H9 (cell line): ENCODE measurements at regions not wholly inside any gene's neighbourhood (a gene's known extent, or its start where the extent isn't known, plus 50 kb on each side); places are given as distances from the start of the nearest gene placed in this dataset.

Experiments
- DNase-seq: peaks from one replicate; pipeline ENCODE4 v3.0.0-alpha.2; 2017
- H2AFZ ChIP-seq: one replicate; pipeline ENCODE4 v1.6.1; 2013; ENCODE audit warnings: mild to moderate bottlenecking, low read length, control low read depth, moderate library complexity
- H2AK5ac ChIP-seq: 2 replicates; pipeline ENCODE4 v1.6.1; 2013; ENCODE audit warnings: low read length, control low read depth, mixed read lengths; ENCODE audit not compliant: insufficient read length
- H2BK120ac ChIP-seq: one replicate; pipeline ENCODE4 v1.6.1; 2013; ENCODE audit warnings: low read depth, mild to moderate bottlenecking, low read length, control low read depth, inconsistent platforms; ENCODE audit not compliant: poor library complexity, severe bottlenecking
- H2BK12ac ChIP-seq: 2 replicates; pipeline ENCODE4 v1.6.1; 2013; ENCODE audit warnings: low read length, control low read depth, mixed read lengths, low read depth; ENCODE audit not compliant: insufficient read length
- H2BK15ac ChIP-seq: 2 replicates; pipeline ENCODE4 v1.6.1; 2013; ENCODE audit warnings: low read depth, low read length, control low read depth
- H2BK20ac ChIP-seq: one replicate; pipeline ENCODE4 v1.6.1; 2013; ENCODE audit warnings: low read depth, mild to moderate bottlenecking, low read length, control low read depth, inconsistent platforms; ENCODE audit not compliant: poor library complexity, severe bottlenecking
- H2BK5ac ChIP-seq: 2 replicates; pipeline ENCODE4 v1.6.1; 2013; ENCODE audit warnings: low read length, control low read depth, mixed read lengths; ENCODE audit not compliant: insufficient read length
- H3K14ac ChIP-seq: 2 replicates; pipeline ENCODE4 v1.6.1; 2013; ENCODE audit warnings: low read length, control low read depth; ENCODE audit not compliant: insufficient read depth
- H3K18ac ChIP-seq: 2 replicates; pipeline ENCODE4 v1.6.1; 2013; ENCODE audit warnings: low read depth, mild to moderate bottlenecking, mixed read lengths, low read length, control low read depth; ENCODE audit not compliant: insufficient read length
- H3K23ac ChIP-seq: 2 replicates; pipeline ENCODE4 v1.6.1; 2013; ENCODE audit warnings: low read length, control low read depth, mixed read lengths, low read depth; ENCODE audit not compliant: insufficient read length
- H3K23me2 ChIP-seq: 2 replicates; pipeline ENCODE4 v1.6.1; 2013; ENCODE audit warnings: low read depth, mild to moderate bottlenecking, mixed read lengths, low read length, control low read depth; ENCODE audit not compliant: insufficient read length, poor library complexity, severe bottlenecking
- H3K27ac ChIP-seq: 2 replicates; pipeline ENCODE4 v1.5.1; 2013; ENCODE audit warnings: low read length, control low read depth, mixed read lengths, low read depth; ENCODE audit not compliant: insufficient read length
- H3K27me3 ChIP-seq: 2 replicates; pipeline ENCODE4 v1.6.1; 2013; ENCODE audit warnings: low read length, control low read depth, inconsistent platforms; ENCODE audit not compliant: insufficient read depth
- H3K4ac ChIP-seq: 2 replicates; pipeline ENCODE4 v1.6.1; 2013; ENCODE audit warnings: low read depth, mild to moderate bottlenecking, control low read depth, inconsistent platforms, low read length, moderate library complexity
- H3K4me1 ChIP-seq: 2 replicates; pipeline ENCODE4 v1.6.1; 2013; ENCODE audit warnings: low read length, control low read depth, inconsistent platforms; ENCODE audit not compliant: insufficient read depth
- H3K4me2 ChIP-seq: 2 replicates; pipeline ENCODE4 v1.6.1; 2013; ENCODE audit warnings: low read length, control low read depth, mixed read lengths; ENCODE audit not compliant: insufficient read length, insufficient read depth
- H3K56ac ChIP-seq: 2 replicates; pipeline ENCODE4 v1.6.1; 2013; ENCODE audit warnings: low read depth, mild to moderate bottlenecking, mixed read lengths, low read length, control low read depth; ENCODE audit not compliant: insufficient read length
- H3K79me1 ChIP-seq: 2 replicates; pipeline ENCODE4 v1.6.1; 2013; ENCODE audit warnings: low read depth, mild to moderate bottlenecking, moderate library complexity, low read length, control low read depth, inconsistent platforms; ENCODE audit not compliant: insufficient read depth, poor library complexity, severe bottlenecking
- H3K79me2 ChIP-seq: 2 replicates; pipeline ENCODE4 v1.6.1; 2013; ENCODE audit warnings: low read length, control low read depth, inconsistent platforms; ENCODE audit not compliant: insufficient read depth
- H3K9ac ChIP-seq: 2 replicates; pipeline ENCODE4 v1.6.1; 2013; ENCODE audit warnings: low read length, control low read depth, mixed read lengths; ENCODE audit not compliant: insufficient read length; ENCODE audit errors: extremely low read depth
- H3K9me3 ChIP-seq: one replicate; pipeline ENCODE4 v1.6.1; 2013; ENCODE audit warnings: low read depth, low read length, inconsistent platforms; ENCODE audit not compliant: control insufficient read depth
- H3T11ph ChIP-seq: one replicate; pipeline ENCODE4 v1.6.1; 2013; ENCODE audit warnings: mild to moderate bottlenecking, low read length, control low read depth, inconsistent platforms
- H4K20me1 ChIP-seq: one replicate; pipeline ENCODE4 v1.6.1; 2013; ENCODE audit not compliant: control insufficient read depth, insufficient read length, insufficient read depth
- H4K5ac ChIP-seq: 2 replicates; pipeline ENCODE4 v1.6.1; 2013; ENCODE audit warnings: low read depth, mild to moderate bottlenecking, mixed read lengths, low read length, control low read depth; ENCODE audit not compliant: insufficient read length
- H4K8ac ChIP-seq: replicated peaks from 2 replicates; pipeline ENCODE4 v1.6.1; 2013; ENCODE audit warnings: low read length, control low read depth, mixed read lengths, low read depth; ENCODE audit not compliant: insufficient read length
- H4K91ac ChIP-seq: 2 replicates; pipeline ENCODE4 v1.6.1; 2013; ENCODE audit warnings: low read depth, mild to moderate bottlenecking, moderate library complexity, mixed read lengths, low read length, control low read depth; ENCODE audit not compliant: insufficient read length
- H3K27ac Mint-ChIP-seq, 3 experiments: 2 replicates in 2 of 3; 3 replicates in 1 of 3; pipeline ENCODE4 v1.8.0; 2020 to 2021; ENCODE audit warnings: mixed read lengths in 3 of 3, mild to moderate bottlenecking in 1 of 3, moderate library complexity in 1 of 3
- H3K27me3 Mint-ChIP-seq: 2 replicates; pipeline ENCODE4 v1.8.0; 2021; ENCODE audit warnings: low read depth, mild to moderate bottlenecking, moderate library complexity, mixed read lengths
- H3K36me3 Mint-ChIP-seq, 3 experiments: 2 replicates in 2 of 3; 3 replicates in 1 of 3; pipeline ENCODE4 v1.8.0; 2020 to 2021; ENCODE audit warnings: low read depth in 3 of 3, mixed read lengths in 3 of 3; ENCODE audit not compliant: insufficient read depth in 1 of 3
- H3K4me1 Mint-ChIP-seq, 2 experiments: 2 replicates each; pipeline ENCODE4 v1.8.0; 2020; ENCODE audit warnings: mixed read lengths in 2 of 2
- H3K4me3 Mint-ChIP-seq, 2 experiments: 2 replicates in 1 of 2; 3 replicates in 1 of 2; pipeline ENCODE4 v1.8.0; 2020 to 2021; ENCODE audit warnings: mild to moderate bottlenecking in 2 of 2, mixed read lengths in 2 of 2, moderate library complexity in 1 of 2
- H3K9me3 Mint-ChIP-seq, 2 experiments: 2 replicates in 1 of 2; 3 replicates in 1 of 2; pipeline ENCODE4 v1.8.0; 2020; ENCODE audit warnings: mild to moderate bottlenecking in 2 of 2, mixed read lengths in 2 of 2, moderate library complexity in 1 of 2
- CTCF ChIP-seq: fragments of 200-600 bp; sonication (generic); conservative IDR thresholded peaks from 3 replicates; pipeline ENCODE4 v1.8.0; 2021; ENCODE audit warnings: antibody characterized with exemption, mild to moderate bottlenecking
- WGBS: extraction: QIAGEN DNeasy Blood & Tissue Kit; methylation state at CpG from one replicate; pipeline ENCODE4 v1.1.7; 2013; ENCODE audit warnings: missing lambda C conversion rate, low lambda C conversion rate, mixed read lengths; ENCODE audit not compliant: insufficient read length; ENCODE audit errors: extremely low coverage; 5-methylcytosine and 5-hydroxymethylcytosine counted together

- Histone ChIP-seq H2BK12ac (no peak overlapping the region), H3K27ac (no peak overlapping the region), H2BK15ac (no peak overlapping the region), H3K9ac (no peak overlapping the region), H3K79me2 (no peaks in the 10 kb centered on the region), H2BK20ac (no peak overlapping the region), H2BK5ac (no peak overlapping the region), H4K20me1 (no peaks in the 10 kb centered on the region), H3K79me1 (no peaks in the 10 kb centered on the region), H3K18ac (no peak overlapping the region), H3K14ac (no peak overlapping the region), H3K4me1 (no peaks in the 10 kb centered on the region), H3K56ac (no peak overlapping the region), H3K4me2 (no peak overlapping the region), H2AFZ (no peak overlapping the region), H3K9me3 (no peaks in the 10 kb centered on the region), H3K23me2 (no peaks in the 10 kb centered on the region), H3T11ph (no peak overlapping the region), H4K8ac (no peak overlapping the region), H2BK120ac (no peak overlapping the region), H4K91ac (no peak overlapping the region), H3K27me3 (no peaks in the 10 kb centered on the region), H4K5ac (no peak overlapping the region), H3K4ac (no peak overlapping the region), H2AK5ac (no peak overlapping the region), H3K23ac (no peak overlapping the region)
- Mint-ChIP-seq H3K9me3 (no peaks in the 10 kb centered on the region), H3K27ac (peak overlapping the region in 1 of 3 experiments; percentile 44; a peak in 1 of 7 replicates), H3K36me3 (no peaks in the 10 kb centered on the region), H3K4me3 (no peak overlapping the region), H3K27me3 (no peaks in the 10 kb centered on the region), H3K4me1 (peaks cover 5 to 7% of the 10 kb centered on the region in 2 experiments)
- DNase-seq = peak; percentile 30
- WGBS = no CpG with 5 or more reads among the region's 5 CpGs
- no peak for TF ChIP-seq CTCF
These were observed 742.5 kb downstream of the TDRD15 start for GRCh38 chr2:21866316-21866715.
